Chondrocyte (in vitro differentiated cells): ENCODE measurements at regions not wholly inside any gene's neighbourhood (a gene's known extent, or its start where the extent isn't known, plus 50 kb on each side); places are given as distances from the start of the nearest gene placed in this dataset.

ENCODE experiments used
- DNase-seq: peaks from one replicate; pipeline ENCODE4 v3.0.0; 2021; ENCODE audit warnings: mixed read lengths, low spot score
- H3K27ac Mint-ChIP-seq: one replicate; pipeline ENCODE4 v1.8.0; 2021; ENCODE audit warnings: mild to moderate bottlenecking, moderate library complexity, mixed read lengths; ENCODE audit not compliant: unreplicated experiment
- H3K27me3 Mint-ChIP-seq: 2 replicates; pipeline ENCODE4 v1.8.0; 2021; ENCODE audit warnings: low read depth, mixed read lengths
- H3K36me3 Mint-ChIP-seq: 2 replicates; pipeline ENCODE4 v1.8.0; 2021; ENCODE audit warnings: low read depth, mixed read lengths
- H3K4me1 Mint-ChIP-seq: 2 replicates; pipeline ENCODE4 v1.8.0; 2021; ENCODE audit warnings: low read depth, mild to moderate bottlenecking, mixed read lengths
- H3K4me3 Mint-ChIP-seq: one replicate; pipeline ENCODE4 v1.8.0; 2021; ENCODE audit warnings: mild to moderate bottlenecking, moderate library complexity, mixed read lengths; ENCODE audit not compliant: unreplicated experiment
- H3K9me3 Mint-ChIP-seq: 2 replicates; pipeline ENCODE4 v1.8.0; 2021; ENCODE audit warnings: low read depth, mixed read lengths
- CTCF ChIP-seq: fragments of 200-600 bp; sonication (generic); IDR thresholded peaks from 2 replicates; pipeline ENCODE4 v1.5.0; 2021; ENCODE audit warnings: antibody characterized with exemption, mild to moderate bottlenecking, moderate library complexity

- Mint-ChIP-seq H3K36me3 (no peaks in the 10 kb centered on the region), H3K27ac (no peak overlapping the region), H3K27me3 (peaks cover 1% of the 10 kb centered on the region), H3K9me3 (peaks cover 5% of the 10 kb centered on the region), H3K4me3 (no peak overlapping the region), H3K4me1 (no peaks in the 10 kb centered on the region)
- no peak for TF ChIP-seq CTCF
- no peak for DNase-seq
Measured at GRCh38 chr10:53749439-53749838, 976.9 kb upstream of the MBL2 start.

- Mint-ChIP-seq H3K36me3 (no peaks in the 10 kb centered on the region), H3K9me3 (peaks cover 5% of the 10 kb centered on the region), H3K27ac (no peak overlapping the region), H3K27me3 (no peaks in the 10 kb centered on the region), H3K4me1 (no peaks in the 10 kb centered on the region), H3K4me3 (no peak overlapping the region)
- TF ChIP-seq CTCF: no peak
- no peak for DNase-seq
Measured at GRCh38 chr10:53748319-53748718, 975.7 kb upstream of the MBL2 start.

- no peak for TF ChIP-seq CTCF
- no peak overlapping the region for H3K27ac Mint-ChIP-seq
- H3K9me3 Mint-ChIP-seq: peaks cover 5% of the 10 kb centered on the region
Measured at GRCh38 chr10:53744746-53745145, 972.2 kb upstream of the MBL2 start.

GRCh38 chr10:53744176-53744575 lies 971.6 kb upstream of the MBL2 start:
- no peaks in the 10 kb centered on the region for H3K36me3 Mint-ChIP-seq
- DNase-seq: no peak
- no peak for TF ChIP-seq CTCF
- H3K9me3 Mint-ChIP-seq: peaks cover 2% of the 10 kb centered on the region
- no peaks in the 10 kb centered on the region for H3K27me3 Mint-ChIP-seq
- no peak overlapping the region for H3K4me3 Mint-ChIP-seq
- no peaks in the 10 kb centered on the region for H3K4me1 Mint-ChIP-seq
- H3K27ac Mint-ChIP-seq: no peak overlapping the region

More at GRCh38 chr10:53744746-53745145, 972.2 kb upstream of the MBL2 start:
- Mint-ChIP-seq H3K4me1 (no peaks in the 10 kb centered on the region), H3K36me3 (no peaks in the 10 kb centered on the region), H3K27me3 (no peaks in the 10 kb centered on the region), H3K4me3 (no peak overlapping the region)
- no peak for DNase-seq

GRCh38 chr10:53737132-53737531 lies 964.5 kb upstream of the MBL2 start:
- H3K9me3 Mint-ChIP-seq: peaks cover 3% of the 10 kb centered on the region
- no peaks in the 10 kb centered on the region for H3K36me3 Mint-ChIP-seq
- no peaks in the 10 kb centered on the region for H3K4me1 Mint-ChIP-seq
- no peak overlapping the region for H3K27ac Mint-ChIP-seq
- DNase-seq: no peak
- no peak overlapping the region for H3K4me3 Mint-ChIP-seq
- H3K27me3 Mint-ChIP-seq: peaks cover 7% of the 10 kb centered on the region
- TF ChIP-seq CTCF: no peak
